ENCODE measurements at regions not wholly inside any gene's neighbourhood (a gene's known extent, or its start where the extent isn't known, plus 50 kb on each side); places are given as distances from the start of the nearest gene placed in this dataset.

DNA sequence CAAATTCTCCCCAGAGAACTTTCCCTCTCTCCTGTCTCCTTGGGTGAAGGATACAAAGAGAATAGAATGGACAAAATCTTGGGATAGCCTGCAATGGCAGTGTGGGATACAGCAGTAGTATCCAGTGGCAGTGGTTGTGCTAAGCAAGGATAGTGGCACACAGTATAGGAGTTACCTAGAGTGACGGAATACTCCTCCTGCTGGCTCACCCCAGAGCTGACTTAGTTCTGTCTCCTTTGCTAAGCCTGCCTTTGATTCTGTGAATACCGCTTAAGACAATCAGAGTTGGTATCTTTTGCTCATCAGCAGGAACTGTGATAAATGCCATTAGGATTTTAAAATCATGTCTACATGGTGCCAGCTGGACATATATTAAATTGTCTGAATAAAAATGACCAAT lies 404.3 kb downstream of the JRKL start:
- DNase-seq (ENCODE audit: low read depth) = no peak
- TF ChIP-seq, protein P1, sequence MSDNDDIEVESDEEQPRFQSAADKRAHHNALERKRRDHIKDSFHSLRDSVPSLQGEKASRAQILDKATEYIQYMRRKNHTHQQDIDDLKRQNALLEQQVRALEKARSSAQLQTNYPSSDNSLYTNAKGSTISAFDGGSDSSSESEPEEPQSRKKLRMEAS (IDR thresholded peaks at IDR 0.05; ENCODE audit: low read depth, low read length) = no peak
- no peak for TF ChIP-seq MYC (IDR thresholded peaks at IDR 0.05; ENCODE audit: low read depth, low read length)
- TF ChIP-seq, protein P2, sequence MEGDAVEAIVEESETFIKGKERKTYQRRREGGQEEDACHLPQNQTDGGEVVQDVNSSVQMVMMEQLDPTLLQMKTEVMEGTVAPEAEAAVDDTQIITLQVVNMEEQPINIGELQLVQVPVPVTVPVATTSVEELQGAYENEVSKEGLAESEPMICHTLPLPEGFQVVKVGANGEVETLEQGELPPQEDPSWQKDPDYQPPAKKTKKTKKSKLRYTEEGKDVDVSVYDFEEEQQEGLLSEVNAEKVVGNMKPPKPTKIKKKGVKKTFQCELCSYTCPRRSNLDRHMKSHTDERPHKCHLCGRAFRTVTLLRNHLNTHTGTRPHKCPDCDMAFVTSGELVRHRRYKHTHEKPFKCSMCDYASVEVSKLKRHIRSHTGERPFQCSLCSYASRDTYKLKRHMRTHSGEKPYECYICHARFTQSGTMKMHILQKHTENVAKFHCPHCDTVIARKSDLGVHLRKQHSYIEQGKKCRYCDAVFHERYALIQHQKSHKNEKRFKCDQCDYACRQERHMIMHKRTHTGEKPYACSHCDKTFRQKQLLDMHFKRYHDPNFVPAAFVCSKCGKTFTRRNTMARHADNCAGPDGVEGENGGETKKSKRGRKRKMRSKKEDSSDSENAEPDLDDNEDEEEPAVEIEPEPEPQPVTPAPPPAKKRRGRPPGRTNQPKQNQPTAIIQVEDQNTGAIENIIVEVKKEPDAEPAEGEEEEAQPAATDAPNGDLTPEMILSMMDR (IDR thresholded peaks at IDR 0.05; ENCODE audit: low read depth, low read length) = no peak
- no peak for TF ChIP-seq POLR2A (IDR thresholded peaks at IDR 0.05; ENCODE audit: extremely low read depth, insufficient read length)

DNA sequence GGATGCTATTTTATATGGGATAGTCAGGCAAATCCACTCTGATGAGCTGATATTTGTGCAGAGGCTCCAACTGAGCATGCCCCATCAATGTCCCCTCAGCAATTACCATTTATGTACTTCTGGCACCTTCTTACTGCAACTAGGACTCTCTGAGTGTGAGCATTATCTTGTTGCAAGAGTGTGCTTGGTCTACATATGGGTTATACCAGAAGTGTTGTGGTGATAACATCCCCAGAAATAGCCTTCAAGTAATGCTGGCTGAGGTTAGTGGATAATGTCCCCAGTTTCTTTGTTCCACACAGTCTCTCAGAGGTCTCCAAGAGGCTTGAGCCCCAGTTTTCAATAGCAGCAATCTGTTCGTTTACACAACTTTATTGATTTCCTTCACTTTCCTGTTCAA lies 408.6 kb downstream of the JRKL start:
- TF ChIP-seq MYC (IDR thresholded peaks at IDR 0.05; ENCODE audit: low read depth, low read length) = no peak
- TF ChIP-seq, protein P2 (IDR thresholded peaks at IDR 0.05; ENCODE audit: low read depth, low read length) = no peak
- no peak for TF ChIP-seq POLR2A (IDR thresholded peaks at IDR 0.05; ENCODE audit: extremely low read depth, insufficient read length)
- TF ChIP-seq, protein P1 (IDR thresholded peaks at IDR 0.05; ENCODE audit: low read depth, low read length) = no peak
- H3K4me3 ChIP-seq (ENCODE audit: low read depth, low read length) = no peak overlapping the region
- no peak for DNase-seq (ENCODE audit: low read depth)

More for the DNA sequence above, 404.3 kb downstream of the JRKL start:
- no peak overlapping the region for H3K4me3 ChIP-seq (ENCODE audit: low read depth, low read length)

DNA sequence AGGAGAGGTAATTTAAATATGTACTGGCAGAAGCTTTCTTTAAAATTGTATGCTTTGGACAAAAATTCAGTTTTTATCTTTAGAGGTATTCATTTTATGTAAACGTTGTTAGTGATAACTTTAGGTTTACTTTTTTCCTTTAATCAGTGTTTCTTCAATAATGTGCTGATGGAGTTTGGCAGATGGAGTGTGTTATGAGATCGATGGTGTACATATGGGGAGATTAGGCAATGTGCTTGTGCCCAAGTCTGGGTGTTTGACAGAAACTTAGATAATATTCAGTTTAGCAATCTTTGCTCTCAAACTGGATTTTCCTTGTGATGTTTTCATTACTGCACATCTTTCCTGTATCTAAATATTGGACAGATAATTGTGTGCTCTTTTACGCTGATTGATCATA lies 425.4 kb downstream of the JRKL start:
- TF ChIP-seq, protein P1 (IDR thresholded peaks at IDR 0.05; ENCODE audit: low read depth, low read length) = no peak
- TF ChIP-seq, protein P2 (IDR thresholded peaks at IDR 0.05; ENCODE audit: low read depth, low read length) = no peak
- TF ChIP-seq MYC (IDR thresholded peaks at IDR 0.05; ENCODE audit: low read depth, low read length) (no peak), POLR2A (IDR thresholded peaks at IDR 0.05; ENCODE audit: extremely low read depth, insufficient read length) (no peak)
- no peak for DNase-seq (ENCODE audit: low read depth)
- no peak overlapping the region for H3K4me3 ChIP-seq (ENCODE audit: low read depth, low read length)

- DNase-seq (ENCODE audit: low read depth) = no peak
- no peak overlapping the region for H3K4me3 ChIP-seq (ENCODE audit: low read depth, low read length)
- TF ChIP-seq POLR2A (IDR thresholded peaks at IDR 0.05; ENCODE audit: extremely low read depth, insufficient read length) (no peak), MYC (IDR thresholded peaks at IDR 0.05; ENCODE audit: low read depth, low read length) (no peak)
- TF ChIP-seq, protein P2 (IDR thresholded peaks at IDR 0.05; ENCODE audit: low read depth, low read length) = no peak
- TF ChIP-seq, protein P1 (IDR thresholded peaks at IDR 0.05; ENCODE audit: low read depth, low read length) = no peak
These were observed 427.9 kb downstream of the JRKL start for GRCh38 chr11:96817482-96818399.

DNA sequence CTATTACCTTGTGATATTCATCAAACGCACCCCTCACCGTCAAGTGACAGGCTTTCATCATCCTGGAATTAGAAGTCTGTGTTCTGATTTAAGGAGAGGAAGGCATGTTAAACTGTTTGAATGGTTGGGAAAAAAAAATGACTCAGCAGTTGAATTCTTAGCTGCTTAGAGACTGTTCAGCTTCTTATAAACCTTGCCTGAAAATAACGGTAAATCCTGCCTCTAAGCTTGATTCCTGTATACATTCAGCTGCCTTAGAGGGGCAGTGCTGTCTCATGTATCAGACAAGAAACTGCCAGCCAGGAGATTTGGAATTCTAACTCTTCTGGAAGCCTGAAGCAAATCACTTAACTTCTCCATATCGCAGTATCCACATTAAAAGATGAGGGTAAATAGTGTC lies 437.4 kb downstream of the JRKL start:
- no peak for DNase-seq (ENCODE audit: low read depth)
- no peak overlapping the region for H3K4me3 ChIP-seq (ENCODE audit: low read depth, low read length)
- no peak for TF ChIP-seq POLR2A (IDR thresholded peaks at IDR 0.05; ENCODE audit: extremely low read depth, insufficient read length)
- TF ChIP-seq MYC (IDR thresholded peaks at IDR 0.05; ENCODE audit: low read depth, low read length) = no peak
- TF ChIP-seq, protein P1 (IDR thresholded peaks at IDR 0.05; ENCODE audit: low read depth, low read length) = no peak
- TF ChIP-seq, protein P2 (IDR thresholded peaks at IDR 0.05; ENCODE audit: low read depth, low read length) = no peak

Data from NB4 (cell line).